ENCODE measurements at regions not wholly inside any gene's neighbourhood (a gene's known extent, or its start where the extent isn't known, plus 50 kb on each side); places are given as distances from the start of the nearest gene placed in this dataset.
"Not testable (repeated sequence)": the region's sequence is repeated elsewhere in the genome, so short reads cannot be mapped to it uniquely, and the experiment has no call there.

- DNase-seq, result no peak
Measured at GRCh38 chr2:66013456-66013855, 421.5 kb upstream of the MEIS1 start.

- DNase-seq, result no peak
Measured at GRCh38 chr2:66003931-66004330, 431.0 kb upstream of the MEIS1 start.

DNA sequence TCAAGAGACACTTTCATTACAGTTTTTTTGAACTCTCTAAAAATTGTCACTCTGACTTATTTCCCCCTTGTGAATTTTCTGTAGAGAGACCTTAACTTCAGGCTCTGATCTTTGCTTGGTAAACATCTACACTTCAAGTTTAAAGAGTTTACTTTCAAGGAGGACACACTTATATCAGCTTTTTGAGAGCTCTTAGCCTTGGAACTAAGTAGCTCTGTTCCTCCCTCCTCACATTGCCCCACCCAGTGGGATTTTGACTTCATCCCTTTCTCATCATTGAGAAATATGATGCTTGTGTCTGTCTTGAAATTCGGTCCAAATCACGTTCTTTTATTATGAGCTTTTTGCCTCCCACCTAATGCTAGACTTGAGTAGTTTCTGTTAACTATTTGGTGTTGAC, 433.4 kb upstream of the MEIS1 start:
- DNase-seq, result no peak

- DNase-seq, result no peak
Measured at GRCh38 chr2:66000901-66001300, 434.0 kb upstream of the MEIS1 start.

DNA sequence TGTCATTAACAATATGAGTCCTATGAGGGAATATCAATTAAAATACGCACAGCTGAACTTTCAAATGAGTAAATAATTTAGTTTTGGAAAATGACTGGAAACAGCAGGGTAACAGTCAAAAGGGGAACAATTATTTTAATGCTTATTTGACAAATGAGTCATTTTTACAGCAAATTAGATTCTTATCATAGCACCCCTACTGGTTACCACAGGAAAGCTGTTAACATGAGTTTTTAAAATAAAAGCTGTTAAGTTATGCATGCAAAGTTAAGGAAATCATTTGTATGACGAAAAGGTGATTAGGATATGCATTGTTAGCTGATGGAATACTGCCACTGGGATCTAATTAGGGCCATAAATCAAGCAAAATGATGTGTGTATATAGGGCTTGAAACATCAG, 435.1 kb upstream of the MEIS1 start:
- no peak for DNase-seq

DNA sequence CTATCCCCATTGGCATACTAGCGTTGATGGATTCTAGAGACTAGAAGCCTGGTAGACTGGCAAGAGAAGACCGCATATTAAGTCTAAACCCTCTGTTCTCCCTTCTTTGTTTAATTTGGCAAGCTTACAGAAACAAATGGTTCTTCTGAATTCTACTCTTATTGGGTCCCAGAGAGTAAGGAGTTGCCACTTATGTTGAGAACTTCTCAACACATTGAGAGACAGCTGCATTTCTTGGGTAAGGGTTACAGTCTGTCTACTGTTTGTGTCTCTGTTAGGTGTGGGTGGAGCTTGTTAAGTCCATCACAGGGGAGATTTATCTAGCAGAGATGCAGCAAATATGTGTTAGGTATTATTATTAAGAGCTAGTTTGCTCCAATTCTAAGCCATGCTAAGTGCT, 435.8 kb upstream of the MEIS1 start:
- no peak for DNase-seq

- no peak for DNase-seq
Measured at GRCh38 chr2:65997961-65998360, 437.0 kb upstream of the MEIS1 start.

- DNase-seq, result no peak
Measured at GRCh38 chr2:65992198-65992554, 442.7 kb upstream of the MEIS1 start.

- DNase-seq, result no peak
Measured at GRCh38 chr2:65991381-65992197, 443.3 kb upstream of the MEIS1 start.

GRCh38 chr2:65985986-65986385, 448.9 kb upstream of the MEIS1 start:
- no peak for DNase-seq

DNA sequence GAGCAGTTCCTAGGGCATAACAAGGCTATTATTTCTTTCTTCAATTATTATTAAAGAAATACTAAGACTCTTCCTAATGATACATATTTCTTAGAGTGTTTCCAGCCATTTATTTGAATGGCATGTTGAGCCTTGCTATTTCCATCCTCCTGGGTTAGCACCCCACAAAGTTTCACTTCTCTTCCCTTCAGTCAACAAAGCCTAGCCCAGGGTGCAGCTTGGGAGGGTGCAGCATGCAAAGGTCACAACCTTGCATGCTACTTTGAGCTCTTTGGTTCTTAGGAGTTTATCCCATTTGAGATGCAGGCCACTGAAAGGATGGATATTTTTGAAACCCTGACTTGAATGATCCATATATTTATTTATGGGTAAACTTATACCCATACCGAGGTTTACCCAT, 454.4 kb upstream of the MEIS1 start:
- no peak for DNase-seq

DNA sequence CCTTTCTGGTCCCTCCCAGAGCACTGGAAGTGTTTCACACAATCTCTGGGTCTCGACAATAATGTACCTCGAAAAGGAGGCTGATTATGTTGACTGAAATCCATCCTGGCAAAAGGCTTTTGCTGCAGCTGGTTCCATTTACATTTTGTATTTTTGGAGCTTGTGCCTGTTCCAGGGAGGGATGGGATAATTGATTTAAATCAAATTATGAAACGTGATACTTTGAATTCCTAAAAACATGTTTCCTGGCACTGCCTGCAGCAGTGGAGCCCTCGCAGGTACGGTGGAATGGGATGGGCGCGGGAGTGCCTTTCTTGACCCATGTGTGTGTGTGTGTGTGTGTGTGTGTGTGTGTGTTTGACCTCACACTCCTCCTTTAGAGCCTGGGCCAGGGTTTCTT, 455.5 kb upstream of the MEIS1 start:
- DNase-seq, result no peak

- no peak for DNase-seq
Measured at GRCh38 chr2:65974067-65974723, 460.7 kb upstream of the MEIS1 start.

- no peak for DNase-seq
Measured at GRCh38 chr2:65969161-65969560, 465.8 kb upstream of the MEIS1 start.

DNA sequence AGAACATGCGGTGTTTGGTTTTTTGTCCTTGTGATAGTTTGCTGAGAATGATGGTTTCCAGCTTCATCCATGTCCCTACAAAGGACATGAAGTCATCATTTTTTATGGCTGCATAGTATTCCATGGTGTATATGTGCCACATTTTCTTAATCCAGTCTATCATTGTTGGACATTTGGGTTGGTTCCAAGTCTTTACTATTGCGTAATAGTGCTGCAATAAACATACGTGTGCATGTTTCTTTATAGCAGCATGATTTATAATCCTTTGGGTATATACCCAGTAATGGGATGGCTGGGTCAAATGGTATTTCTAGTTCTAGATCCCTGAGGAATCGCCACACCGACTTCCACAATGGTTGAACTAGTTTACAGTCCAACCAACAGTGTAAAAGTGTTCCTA, 471.6 kb upstream of the MEIS1 start:
- DNase-seq, result not testable (repeated sequence)

GRCh38 chr2:65960953-65961352, 474.0 kb upstream of the MEIS1 start:
- DNase-seq, result no peak

- DNase-seq, result no peak
Measured at GRCh38 chr2:65957886-65958285, 477.0 kb upstream of the MEIS1 start.

GRCh38 chr2:65957454-65957853, 477.5 kb upstream of the MEIS1 start:
- DNase-seq, result no peak

- DNase-seq, result no peak
Measured at GRCh38 chr2:65955259-65955658, 479.7 kb upstream of the MEIS1 start.

DNA sequence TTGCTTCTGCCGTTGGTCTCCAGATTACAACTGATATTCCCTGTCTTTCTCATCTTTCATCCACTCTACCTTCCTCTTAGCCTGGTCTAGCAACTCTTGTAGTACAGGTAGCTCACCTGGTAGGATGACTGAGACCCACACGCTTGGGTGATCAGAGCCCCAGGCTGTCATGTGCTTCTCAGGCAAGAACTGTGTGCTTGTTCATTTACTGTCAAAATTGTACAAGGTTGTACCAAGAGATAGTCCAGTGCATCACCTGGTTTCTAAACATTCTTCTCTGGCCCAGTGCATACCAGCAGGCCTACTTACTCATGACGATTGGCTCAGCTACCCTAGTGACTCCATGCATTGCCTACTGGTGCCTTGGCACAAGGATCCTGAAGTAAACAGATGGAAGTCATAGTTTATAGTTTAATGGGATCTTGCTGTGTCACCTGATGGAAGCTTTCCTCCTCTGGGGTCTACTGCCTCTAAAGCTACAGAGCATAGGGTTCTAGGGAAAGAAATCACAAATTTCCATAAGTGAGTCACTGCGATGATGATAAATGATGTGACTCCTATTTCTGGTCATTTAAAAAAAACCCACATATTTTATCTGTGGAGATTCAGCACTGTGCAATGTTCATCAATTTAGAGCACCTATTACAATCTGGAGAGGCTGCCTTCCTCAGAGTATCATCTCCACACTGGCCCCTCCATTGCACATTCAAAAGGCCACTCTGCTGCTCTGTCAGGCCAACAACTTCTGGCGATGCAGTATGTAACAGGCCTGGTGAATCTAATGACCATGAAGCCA, 481.8 kb upstream of the MEIS1 start:
- no peak for DNase-seq

- DNase-seq, result no peak
Measured at GRCh38 chr2:65944213-65944612, 490.7 kb upstream of the MEIS1 start.

GRCh38 chr2:65943099-65943786, 491.7 kb upstream of the MEIS1 start:
- DNase-seq, result no peak

- no peak for DNase-seq
Measured at GRCh38 chr2:65940856-65941255, 494.1 kb upstream of the MEIS1 start.

All from cerebellar nuclear complex (tissue), 1 donor.